NCI-H526 treated with DMSO at 0.1 percent for 48 hours (cell line): ENCODE measurements at regions not wholly inside any gene's neighbourhood (a gene's known extent, or its start where the extent isn't known, plus 50 kb on each side); places are given as distances from the start of the nearest gene placed in this dataset.
"Not testable (repeated sequence)": the region's sequence is repeated elsewhere in the genome, so short reads cannot be mapped to it uniquely, and the experiment has no call there.

ENCODE experiments used
- DNase-seq: peaks from one replicate; lab custom pipeline; 2025; lab: John Stamatoyannopoulos, UW

- no peak for DNase-seq
Observed at GRCh38 chr5:121485281-121485680, 366.4 kb upstream of the FTMT start.

GRCh38 chr5:121485999-121486398, 365.7 kb upstream of the FTMT start:
- not testable (repeated sequence) for DNase-seq

GRCh38 chr5:121489972-121490371, 361.7 kb upstream of the FTMT start:
- no peak for DNase-seq

GRCh38 chr5:121497176-121497575, 354.5 kb upstream of the FTMT start:
- no peak for DNase-seq

GRCh38 chr5:121500310-121500709, 351.4 kb upstream of the FTMT start:
- no peak for DNase-seq

- DNase-seq: peak; percentile 1
Observed at GRCh38 chr5:121503111-121503840, 348.4 kb upstream of the FTMT start.

- DNase-seq: no peak
Observed at GRCh38 chr5:121516997-121517396, 334.7 kb upstream of the FTMT start.

- DNase-seq: no peak
Observed at GRCh38 chr5:121525706-121526105, 326.0 kb upstream of the FTMT start.

GRCh38 chr5:121526908-121527307, 324.8 kb upstream of the FTMT start:
- DNase-seq: no peak

GRCh38 chr5:121533814-121534213, 317.9 kb upstream of the FTMT start:
- no peak for DNase-seq

- DNase-seq: no peak
Observed at GRCh38 chr5:121550989-121551388, 300.7 kb upstream of the FTMT start.

GRCh38 chr5:121559832-121560231, 291.9 kb upstream of the FTMT start:
- no peak for DNase-seq

- DNase-seq: no peak
Observed at GRCh38 chr5:121572061-121572460, 279.6 kb upstream of the FTMT start.

- DNase-seq: peak; percentile 49
Observed at GRCh38 chr5:121573721-121574382, 277.8 kb upstream of the FTMT start.

- DNase-seq: no peak
Observed at GRCh38 chr5:121581588-121581987, 270.1 kb upstream of the FTMT start.

GRCh38 chr5:121596882-121597281, 254.8 kb upstream of the FTMT start:
- no peak for DNase-seq

- no peak for DNase-seq
Observed at GRCh38 chr5:121608826-121609225, 242.9 kb upstream of the FTMT start.

GRCh38 chr5:121624035-121624434, 227.6 kb upstream of the FTMT start:
- DNase-seq: no peak

GRCh38 chr5:121628783-121629182, 222.9 kb upstream of the FTMT start:
- DNase-seq: no peak

- peak; percentile 30 for DNase-seq
Observed at GRCh38 chr5:121630402-121630801, 221.3 kb upstream of the FTMT start.

GRCh38 chr5:121634946-121635345, 216.7 kb upstream of the FTMT start:
- no peak for DNase-seq

GRCh38 chr5:121638126-121638525, 213.6 kb upstream of the FTMT start:
- DNase-seq: peak; percentile 3

- no peak for DNase-seq
Observed at GRCh38 chr5:121640298-121640697, 211.4 kb upstream of the FTMT start.

- no peak for DNase-seq
Observed at GRCh38 chr5:121658221-121658620, 193.5 kb upstream of the FTMT start.
